ENCODE measurements at regions not wholly inside any gene's neighbourhood (a gene's known extent, or its start where the extent isn't known, plus 50 kb on each side); places are given as distances from the start of the nearest gene placed in this dataset.

GRCh38 chr13:89846926-89847585 lies 1500.4 kb upstream of the MIR17HG start:
- H3K4me3 ChIP-seq: no peak overlapping the region
- intact Hi-C loops (cut with DNase I): no loop called here

GRCh38 chr13:89852570-89852969 lies 1494.9 kb upstream of the MIR17HG start:
- no peak for DNase-seq
- intact Hi-C loops (cut with DNase I): no loop called here
- Histone ChIP-seq H3K27ac (no peak overlapping the region), H3K4me3 (no peak overlapping the region), H3K4me1 (ENCODE audit: insufficient read depth) (no peaks in the 10 kb centered on the region), H3K27me3 (no peaks in the 10 kb centered on the region), H3K36me3 (no peaks in the 10 kb centered on the region), H3K9me3 (no peaks in the 10 kb centered on the region)
- no peak for TF ChIP-seq CTCF (IDR thresholded peaks at IDR 0.05)
- TF ChIP-seq EP300 (IDR thresholded peaks at IDR 0.05): no peak
- TF ChIP-seq POLR2A (IDR thresholded peaks at IDR 0.05): no peak

More at GRCh38 chr13:89846926-89847585, 1500.4 kb upstream of the MIR17HG start:
- no peak for DNase-seq
- H3K9me3 ChIP-seq: no peaks in the 10 kb centered on the region
- no peaks in the 10 kb centered on the region for H3K36me3 ChIP-seq
- 63 to 77% (median 68%) methylated on average over 4 of the region's 4 CpGs for WGBS, 3 donors
- H3K27me3 ChIP-seq: no peaks in the 10 kb centered on the region
- TF ChIP-seq POLR2A (IDR thresholded peaks at IDR 0.05): no peak
- TF ChIP-seq EP300 (IDR thresholded peaks at IDR 0.05): no peak
- no peak for TF ChIP-seq CTCF (IDR thresholded peaks at IDR 0.05)
- H3K4me1 ChIP-seq (ENCODE audit: insufficient read depth): no peaks in the 10 kb centered on the region
- no peak overlapping the region for H3K27ac ChIP-seq

GRCh38 chr13:89856512-89856911 lies 1491.0 kb upstream of the MIR17HG start:
- no peak overlapping the region for H3K27ac ChIP-seq
- DNase-seq: no peak
- no peak for TF ChIP-seq POLR2A (IDR thresholded peaks at IDR 0.05)
- no peak for TF ChIP-seq CTCF (IDR thresholded peaks at IDR 0.05)
- no peak for TF ChIP-seq EP300 (IDR thresholded peaks at IDR 0.05)
- WGBS, 3 donors: 54 to 60% (median 55%) methylated on average over 4 of the region's 4 CpGs
- no peaks in the 10 kb centered on the region for H3K36me3 ChIP-seq
- no peaks in the 10 kb centered on the region for H3K9me3 ChIP-seq
- H3K27me3 ChIP-seq: no peaks in the 10 kb centered on the region
- no peaks in the 10 kb centered on the region for H3K4me1 ChIP-seq (ENCODE audit: insufficient read depth)
- intact Hi-C loops (cut with DNase I): no loop called here
- H3K4me3 ChIP-seq: no peak overlapping the region

- Histone ChIP-seq H3K36me3 (no peaks in the 10 kb centered on the region), H3K27me3 (no peaks in the 10 kb centered on the region), H3K4me3 (no peak overlapping the region), H3K4me1 (ENCODE audit: insufficient read depth) (no peaks in the 10 kb centered on the region), H3K27ac (no peak overlapping the region), H3K9me3 (no peaks in the 10 kb centered on the region)
- TF ChIP-seq CTCF (IDR thresholded peaks at IDR 0.05): no peak
- TF ChIP-seq EP300 (IDR thresholded peaks at IDR 0.05): no peak
- no peak for TF ChIP-seq POLR2A (IDR thresholded peaks at IDR 0.05)
- 87 to 90% (median 88%) methylated on average over 3 of the region's 3 CpGs for WGBS, 3 donors
- no peak for DNase-seq
- intact Hi-C loops (cut with DNase I): no loop called here
These were observed 1490.0 kb upstream of the MIR17HG start for GRCh38 chr13:89857502-89857901.

Measured in ovary (tissue), 7 donors.